Activated CD4-positive, alpha-beta T cell treated with anti-CD3 and anti-CD28 coated beads, Interleukin-2, amount 10 ng/mL, durations not matched to agents 7 days and 5 days (primary cell): ENCODE measurements at regions not wholly inside any gene's neighbourhood (a gene's known extent, or its start where the extent isn't known, plus 50 kb on each side); places are given as distances from the start of the nearest gene placed in this dataset.

ENCODE experiments used
- CTCF ChIA-PET: fragments of 350-600 bp; sonication (Branson Sonifier 250); formaldehyde crosslinking; loops from one replicate; lab custom pipeline; 2021; ENCODE audit warnings: antibody characterized with exemption; lab: Charles Lee
- POLR2A ChIA-PET: fragments of 350-600 bp; sonication (Branson Sonifier 250); formaldehyde crosslinking; loops from one replicate; lab custom pipeline; 2021; ENCODE audit warnings: antibody characterized with exemption; lab: Charles Lee
- DNase-seq: peaks from one replicate; pipeline ENCODE4 v3.0.0-alpha.2; 2020
- H3K27ac Mint-ChIP-seq: one replicate; pipeline ENCODE4 v1.8.0; 2021; ENCODE audit warnings: mild to moderate bottlenecking, moderate library complexity, mixed read lengths
- H3K27me3 Mint-ChIP-seq: one replicate; pipeline ENCODE4 v1.8.0; 2021; ENCODE audit warnings: mixed read lengths
- H3K36me3 Mint-ChIP-seq: one replicate; pipeline ENCODE4 v1.8.0; 2021; ENCODE audit warnings: low read depth, mixed read lengths
- H3K4me1 Mint-ChIP-seq: one replicate; pipeline ENCODE4 v1.8.0; 2021; ENCODE audit warnings: mixed read lengths
- H3K4me3 Mint-ChIP-seq: one replicate; pipeline ENCODE4 v1.8.0; 2021; ENCODE audit warnings: mild to moderate bottlenecking, moderate library complexity, mixed read lengths
- H3K9me3 Mint-ChIP-seq: one replicate; pipeline ENCODE4 v1.8.0; 2021; ENCODE audit warnings: mixed read lengths

DNA sequence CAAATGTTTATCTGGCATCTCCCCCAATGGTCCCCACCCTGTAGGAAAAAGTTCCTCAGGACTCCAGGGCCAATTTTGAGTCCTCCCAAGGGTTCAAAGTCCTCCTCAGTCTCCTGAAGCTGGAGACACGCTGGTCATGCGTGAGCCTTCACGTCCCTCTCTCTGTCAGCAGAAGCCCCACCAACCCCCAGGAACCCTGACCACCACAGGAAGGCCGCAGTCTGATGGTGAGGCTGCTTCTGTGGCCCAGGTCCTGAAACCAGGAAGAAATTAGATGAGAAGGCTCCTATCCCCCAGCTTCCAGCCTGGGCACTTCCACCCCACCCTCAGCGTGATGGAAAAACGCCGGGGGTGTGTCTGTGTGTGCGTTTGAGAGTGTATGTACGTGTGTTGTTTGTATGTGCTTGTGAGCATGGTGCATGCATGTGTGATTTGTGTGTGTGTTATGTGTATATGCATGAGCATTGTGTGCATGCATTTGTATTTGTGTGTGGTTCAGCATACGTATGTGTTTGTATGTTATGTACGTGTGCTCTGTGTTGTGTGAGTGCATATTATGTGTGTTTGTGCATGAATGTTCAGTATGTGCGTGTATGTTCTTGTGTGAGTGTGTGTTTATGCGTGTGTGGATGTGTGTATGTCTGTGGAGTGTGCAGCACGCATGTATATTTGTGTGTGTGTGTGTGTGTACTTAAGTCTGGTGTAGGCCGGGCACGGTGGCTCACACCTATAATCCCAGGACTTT is 92.5 kb downstream of the SIK1 start:
- ChIA-PET CTCF (no interaction called here), POLR2A (no interaction called here)
- H3K27me3 Mint-ChIP-seq: peaks cover 3% of the 10 kb centered on the region
- H3K4me1 Mint-ChIP-seq: peaks cover 8% of the 10 kb centered on the region
- DNase-seq: no peak
- no peak overlapping the region for H3K27ac Mint-ChIP-seq
- no peak overlapping the region for H3K4me3 Mint-ChIP-seq
- peaks cover 9% of the 10 kb centered on the region for H3K9me3 Mint-ChIP-seq
- H3K36me3 Mint-ChIP-seq: peaks cover 8% of the 10 kb centered on the region

DNA sequence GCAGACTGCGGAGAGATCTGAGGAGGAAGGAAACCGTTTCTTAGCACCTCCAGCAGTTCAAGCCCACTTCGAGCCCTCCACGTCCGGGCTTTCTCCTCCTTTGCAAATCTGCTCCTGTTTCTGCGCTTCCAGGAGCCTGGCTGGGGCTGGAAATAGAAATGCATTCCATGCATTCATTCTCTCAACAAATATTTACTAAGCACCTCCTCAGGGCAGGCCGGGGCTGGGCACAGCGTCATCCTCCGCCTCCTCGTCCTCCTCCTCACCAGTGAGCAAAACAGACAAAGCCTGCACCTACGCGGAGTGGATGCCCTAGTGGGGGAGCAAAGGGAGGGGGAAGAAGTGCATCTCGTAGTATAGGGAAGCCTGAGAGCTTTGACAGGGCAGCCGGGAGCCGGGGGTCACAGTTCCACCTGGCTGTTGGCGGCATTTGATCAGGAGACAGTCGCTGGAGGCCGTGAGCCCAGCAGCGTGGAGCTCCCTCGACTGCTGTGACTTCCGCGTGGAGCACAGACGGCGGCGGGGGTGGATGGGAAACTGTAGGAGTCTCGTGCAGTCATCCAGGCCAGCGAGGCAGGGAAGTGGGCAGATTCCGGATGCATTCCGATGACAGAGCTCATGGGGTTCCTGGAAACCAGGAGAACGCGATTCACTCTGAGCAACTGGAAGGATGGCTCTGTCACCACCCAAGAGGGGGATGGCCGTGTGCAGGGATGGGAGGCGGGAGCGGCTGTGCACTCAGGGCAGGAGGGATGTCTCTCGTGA is 93.5 kb downstream of the SIK1 start:
- CTCF ChIA-PET: no interaction called here
- Mint-ChIP-seq H3K4me3 (no peak overlapping the region), H3K4me1 (peaks cover 4% of the 10 kb centered on the region), H3K9me3 (peaks cover 9% of the 10 kb centered on the region), H3K36me3 (peaks cover 8% of the 10 kb centered on the region), H3K27me3 (no peaks in the 10 kb centered on the region), H3K27ac (no peak overlapping the region)
- POLR2A ChIA-PET: no interaction called here
- DNase-seq: no peak

DNA sequence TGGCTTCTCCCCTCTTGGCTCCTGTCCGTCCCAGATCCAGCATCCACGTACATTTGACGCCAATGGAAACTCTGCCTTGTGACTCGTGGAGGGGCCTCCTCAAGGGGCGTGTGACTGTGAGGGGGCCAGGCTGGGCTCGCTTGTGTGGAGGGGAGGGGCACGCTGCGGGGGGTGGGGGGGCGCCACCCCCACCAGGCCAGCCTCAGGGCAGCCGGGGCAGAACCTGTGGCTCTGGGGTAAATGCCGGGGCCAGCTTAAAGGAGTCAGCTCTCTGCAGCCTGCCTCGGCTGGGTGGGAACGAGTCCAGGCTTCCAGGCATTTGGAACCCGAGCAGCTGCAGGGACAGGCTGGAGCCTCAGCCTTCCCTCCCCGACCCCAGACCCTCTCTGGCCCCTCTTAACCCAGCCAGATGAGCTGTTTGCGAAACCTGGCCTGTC is 94.1 kb downstream of the SIK1 start:
- Mint-ChIP-seq H3K4me1 (peaks cover 1% of the 10 kb centered on the region), H3K27ac (no peak overlapping the region), H3K9me3 (peaks cover 9% of the 10 kb centered on the region), H3K4me3 (no peak overlapping the region), H3K27me3 (no peaks in the 10 kb centered on the region), H3K36me3 (peaks cover 8% of the 10 kb centered on the region)
- no peak for DNase-seq
- POLR2A ChIA-PET: no interaction called here
- CTCF ChIA-PET: no interaction called here

DNA sequence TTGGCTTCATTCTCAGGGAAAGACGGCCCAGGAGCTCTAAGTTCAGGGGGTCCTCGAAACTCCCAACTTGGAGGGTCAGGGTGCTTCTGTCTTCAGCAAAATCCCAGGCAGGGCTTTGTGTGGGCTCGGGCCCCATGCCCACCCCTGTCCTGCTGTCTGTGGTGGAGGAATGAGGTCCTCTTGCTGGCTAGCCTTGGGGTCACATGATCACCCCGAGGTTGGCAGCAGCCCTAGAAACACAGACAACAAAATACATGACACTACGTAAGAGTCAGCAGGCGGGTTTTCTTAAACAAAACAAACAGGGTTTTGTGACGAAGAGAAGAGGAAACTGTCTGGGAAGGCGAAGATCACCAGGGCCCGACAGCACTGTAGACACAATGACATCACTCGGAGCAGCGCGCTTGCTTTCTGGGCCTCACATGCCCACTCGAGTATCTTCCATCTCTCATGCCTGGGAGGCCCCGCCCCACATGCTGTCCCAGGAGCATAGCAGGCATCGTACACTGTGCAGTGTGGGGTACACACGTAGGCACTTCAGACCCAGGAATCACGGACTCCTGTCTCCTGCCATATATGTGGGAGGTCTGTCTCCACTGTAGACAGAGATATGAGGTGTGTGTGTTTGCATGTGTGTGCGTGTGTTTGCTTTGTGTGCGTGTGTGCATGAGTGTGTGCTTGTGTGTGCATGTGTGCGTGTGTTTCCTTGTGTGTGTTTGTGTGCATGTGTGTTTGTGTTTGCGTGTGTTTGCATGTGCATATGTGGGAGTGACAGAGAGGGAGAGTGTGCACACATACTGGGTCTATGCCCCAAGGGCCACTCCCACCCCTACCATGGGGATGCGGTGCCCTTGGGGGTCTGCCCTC is 94.7 kb downstream of the SIK1 start:
- Mint-ChIP-seq H3K36me3 (peaks cover 1% of the 10 kb centered on the region), H3K9me3 (peaks cover 9% of the 10 kb centered on the region), H3K27ac (no peak overlapping the region), H3K4me1 (no peaks in the 10 kb centered on the region), H3K4me3 (no peak overlapping the region), H3K27me3 (no peaks in the 10 kb centered on the region)
- CTCF ChIA-PET: interaction anchor here (1.4 kb wide), 1 partner anchor 9 kb away, joined by 3 read pairs; no protein-coding TSS in a partner anchor
- no peak for DNase-seq
- POLR2A ChIA-PET: no interaction called here

DNA sequence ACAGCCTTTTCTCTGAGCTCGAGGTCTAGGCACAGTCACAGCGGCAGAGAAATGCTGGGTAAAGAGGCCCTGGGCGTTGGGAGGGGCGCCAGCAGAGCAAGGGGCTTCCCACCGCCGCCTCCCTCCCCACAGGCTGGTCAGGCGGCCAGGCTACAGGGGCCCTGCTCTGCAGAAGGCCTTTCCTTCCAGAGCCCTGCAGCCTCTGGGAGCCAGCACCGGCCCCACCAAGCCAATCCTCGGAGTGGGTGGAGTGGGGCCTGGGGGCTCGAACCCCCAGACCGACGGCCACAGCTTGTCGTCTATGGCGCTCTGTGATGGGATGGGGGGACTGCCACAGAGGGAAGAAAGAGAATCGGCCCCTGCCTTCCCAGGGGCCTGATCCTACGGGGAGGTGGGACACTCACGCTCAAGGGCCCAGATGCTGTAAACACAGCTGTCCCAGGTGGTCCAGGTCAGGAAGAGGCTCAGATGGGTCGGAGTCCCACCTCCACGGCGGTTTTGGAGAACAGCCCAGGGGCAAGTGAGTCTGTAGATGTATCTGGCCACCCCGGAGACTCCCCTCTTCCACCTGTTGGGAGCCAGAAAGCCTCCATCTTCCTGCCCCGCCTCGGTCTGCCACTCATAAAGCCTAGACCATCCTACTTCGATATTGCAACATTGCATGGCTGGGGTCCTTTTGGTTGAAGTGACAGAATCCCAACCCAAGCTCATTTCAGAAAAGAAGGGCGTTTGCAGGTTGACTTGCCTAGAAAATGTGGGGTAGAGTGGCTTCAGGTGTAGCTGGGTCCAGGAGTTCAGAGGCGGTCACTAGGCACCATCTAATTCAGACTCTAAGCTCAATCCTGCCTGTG is 95.6 kb downstream of the SIK1 start:
- H3K36me3 Mint-ChIP-seq: peaks cover 1% of the 10 kb centered on the region
- POLR2A ChIA-PET: no interaction called here
- no peaks in the 10 kb centered on the region for H3K27me3 Mint-ChIP-seq
- no peak overlapping the region for H3K27ac Mint-ChIP-seq
- peaks cover 6% of the 10 kb centered on the region for H3K9me3 Mint-ChIP-seq
- peaks cover under 1% of the 10 kb centered on the region for H3K4me1 Mint-ChIP-seq
- no peak overlapping the region for H3K4me3 Mint-ChIP-seq
- CTCF ChIA-PET: interaction anchor here (1.4 kb wide), 1 partner anchor 10 kb away, joined by 3 read pairs; no protein-coding TSS in a partner anchor
- DNase-seq: no peak

DNA sequence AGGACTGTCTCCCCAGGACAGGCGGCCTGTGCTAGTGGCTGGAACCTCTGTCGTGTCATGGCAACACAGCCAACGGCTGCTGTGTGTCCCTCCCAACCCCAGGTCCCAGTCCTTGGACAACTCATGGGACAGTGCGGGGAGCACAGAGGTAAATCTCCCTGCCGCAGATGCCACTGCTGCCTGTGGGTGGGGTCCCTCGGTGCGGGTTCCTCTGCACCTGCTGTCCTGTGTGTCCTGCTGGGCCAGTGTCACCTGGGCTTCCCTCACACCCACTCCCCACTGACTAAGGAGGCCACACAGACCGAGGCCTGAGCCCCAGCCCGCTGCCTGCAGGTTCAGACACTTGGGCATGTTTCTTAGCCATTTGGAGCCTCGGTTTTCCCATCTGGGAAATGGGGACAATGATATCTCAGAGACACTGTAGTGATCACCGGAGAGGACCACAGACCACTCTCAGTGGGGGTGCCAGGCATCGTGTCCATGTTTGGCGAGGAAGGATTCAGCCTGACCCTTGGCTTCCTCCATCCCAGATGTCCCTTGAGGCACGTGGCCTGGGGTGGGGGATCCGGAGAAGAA is 96.5 kb downstream of the SIK1 start:
- no peak for DNase-seq
- Mint-ChIP-seq H3K27ac (no peak overlapping the region), H3K9me3 (peaks cover 4% of the 10 kb centered on the region), H3K4me1 (peaks cover 7% of the 10 kb centered on the region), H3K36me3 (peaks cover 1% of the 10 kb centered on the region), H3K4me3 (no peak overlapping the region), H3K27me3 (no peaks in the 10 kb centered on the region)
- ChIA-PET CTCF (no interaction called here), POLR2A (no interaction called here)

DNA sequence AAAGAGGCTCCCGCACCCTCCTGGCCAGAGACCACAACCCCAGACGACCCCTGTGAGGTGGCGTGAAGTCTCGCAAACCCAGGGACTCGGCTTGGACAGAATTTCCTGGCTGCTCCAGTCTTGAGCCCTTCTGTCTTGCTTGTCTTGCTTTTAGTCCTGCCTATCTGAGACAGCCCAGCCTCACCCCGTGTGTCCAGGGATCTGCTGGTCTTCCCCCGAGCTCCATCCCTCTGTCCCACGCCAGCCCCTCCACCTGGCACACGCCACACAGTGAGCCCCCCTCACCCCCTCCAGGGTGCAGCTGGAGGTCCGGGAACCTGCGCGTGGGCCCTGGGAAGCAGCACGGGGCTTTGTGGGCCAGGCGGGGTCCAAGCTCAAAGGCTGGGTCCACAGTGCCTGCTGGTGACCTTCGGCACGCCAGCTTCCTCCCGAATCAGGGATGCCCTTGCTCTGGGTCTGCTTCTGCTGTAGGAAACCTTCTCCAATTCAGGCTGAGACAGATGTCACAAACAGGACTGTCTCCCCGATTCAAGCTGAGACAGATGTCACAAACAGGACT is 97.1 kb downstream of the SIK1 start:
- DNase-seq: no peak
- H3K27ac Mint-ChIP-seq: no peak overlapping the region
- H3K36me3 Mint-ChIP-seq: peaks cover 1% of the 10 kb centered on the region
- no peak overlapping the region for H3K4me3 Mint-ChIP-seq
- POLR2A ChIA-PET: no interaction called here
- CTCF ChIA-PET: no interaction called here
- no peaks in the 10 kb centered on the region for H3K27me3 Mint-ChIP-seq
- H3K9me3 Mint-ChIP-seq: no peaks in the 10 kb centered on the region
- peaks cover 8% of the 10 kb centered on the region for H3K4me1 Mint-ChIP-seq

DNA sequence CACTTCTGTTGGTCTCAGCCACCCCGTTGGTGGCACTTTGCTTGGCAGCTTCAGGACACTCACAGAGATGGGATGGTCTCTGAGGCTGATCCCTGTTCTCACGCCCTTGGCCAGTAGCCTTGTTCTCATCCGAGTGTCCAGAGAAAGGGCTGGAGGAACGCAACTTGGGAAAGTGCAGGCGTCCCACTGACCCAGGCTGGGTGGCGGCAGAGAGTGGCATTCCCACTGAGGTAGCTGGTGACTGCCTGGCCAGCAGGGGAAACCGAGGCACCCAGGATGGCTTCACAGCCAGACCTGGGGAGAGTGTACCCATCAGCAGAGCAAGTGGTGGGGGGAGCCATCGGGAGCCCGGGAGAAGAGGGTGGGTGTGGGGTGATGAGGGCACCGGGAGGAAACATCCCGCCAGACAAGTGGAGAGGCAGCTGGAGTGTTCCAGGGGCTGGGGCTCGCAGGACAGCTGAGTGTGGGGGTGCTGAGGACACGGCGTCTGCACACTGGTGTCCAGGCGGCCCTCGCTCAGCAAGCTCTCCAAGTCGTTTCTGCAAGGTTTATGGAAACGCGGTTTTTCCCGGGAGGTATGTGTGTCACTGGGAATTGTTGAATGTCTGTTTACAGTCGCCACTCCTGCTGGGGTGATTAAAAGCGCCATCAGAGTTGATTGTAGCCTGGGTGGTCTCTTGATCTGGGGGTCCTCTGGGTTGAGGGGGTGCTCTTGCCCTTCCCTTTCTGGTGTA is 97.8 kb downstream of the SIK1 start:
- POLR2A ChIA-PET: no interaction called here
- Mint-ChIP-seq H3K27ac (no peak overlapping the region), H3K9me3 (no peaks in the 10 kb centered on the region), H3K4me1 (peaks cover 8% of the 10 kb centered on the region), H3K27me3 (no peaks in the 10 kb centered on the region), H3K36me3 (no peaks in the 10 kb centered on the region), H3K4me3 (no peak overlapping the region)
- no peak for DNase-seq
- CTCF ChIA-PET: no interaction called here

DNA sequence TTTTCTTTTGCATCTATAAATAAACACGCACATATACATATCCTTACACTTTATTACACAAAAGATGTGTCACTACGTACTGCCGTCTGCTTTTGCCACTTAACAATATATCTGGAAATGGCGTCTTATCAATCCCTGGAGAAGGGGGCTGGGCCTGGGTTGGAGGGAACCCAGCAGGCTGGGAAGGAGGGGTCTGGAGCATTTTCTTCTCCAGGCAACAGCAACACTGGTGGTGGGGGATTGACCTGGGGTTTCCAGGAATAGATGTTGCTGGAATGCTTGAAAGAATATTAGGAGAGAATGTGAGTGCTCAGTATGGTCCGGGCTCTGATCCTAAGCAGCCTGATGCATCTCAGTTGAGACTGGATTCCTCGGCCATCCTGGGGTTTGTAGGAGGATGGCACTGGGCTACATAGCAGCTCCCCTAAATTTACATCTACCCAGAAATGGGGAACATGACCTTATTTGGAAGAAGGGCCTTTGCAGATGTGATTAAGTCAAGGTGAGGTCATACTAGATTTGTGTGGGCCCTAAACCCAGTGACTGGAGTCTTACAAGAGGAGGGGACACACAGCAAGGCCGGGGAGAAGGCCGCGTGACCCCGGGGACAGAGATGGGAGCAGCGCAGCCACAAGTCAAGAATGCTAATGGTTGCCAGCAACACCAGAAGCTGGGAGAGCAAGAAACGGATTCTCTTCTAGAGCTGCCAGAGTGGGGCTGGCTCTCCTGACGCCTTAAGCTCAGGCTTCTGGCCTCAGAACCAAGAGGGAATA is 98.6 kb downstream of the SIK1 start:
- Mint-ChIP-seq H3K4me1 (peaks cover 8% of the 10 kb centered on the region), H3K27me3 (no peaks in the 10 kb centered on the region), H3K4me3 (no peak overlapping the region), H3K36me3 (no peaks in the 10 kb centered on the region), H3K9me3 (no peaks in the 10 kb centered on the region), H3K27ac (no peak overlapping the region)
- DNase-seq: no peak
- ChIA-PET POLR2A (no interaction called here), CTCF (interaction anchor here (0.6 kb wide), 1 partner anchor 459 kb away, joined by 4 read pairs; no protein-coding TSS in a partner anchor)

DNA sequence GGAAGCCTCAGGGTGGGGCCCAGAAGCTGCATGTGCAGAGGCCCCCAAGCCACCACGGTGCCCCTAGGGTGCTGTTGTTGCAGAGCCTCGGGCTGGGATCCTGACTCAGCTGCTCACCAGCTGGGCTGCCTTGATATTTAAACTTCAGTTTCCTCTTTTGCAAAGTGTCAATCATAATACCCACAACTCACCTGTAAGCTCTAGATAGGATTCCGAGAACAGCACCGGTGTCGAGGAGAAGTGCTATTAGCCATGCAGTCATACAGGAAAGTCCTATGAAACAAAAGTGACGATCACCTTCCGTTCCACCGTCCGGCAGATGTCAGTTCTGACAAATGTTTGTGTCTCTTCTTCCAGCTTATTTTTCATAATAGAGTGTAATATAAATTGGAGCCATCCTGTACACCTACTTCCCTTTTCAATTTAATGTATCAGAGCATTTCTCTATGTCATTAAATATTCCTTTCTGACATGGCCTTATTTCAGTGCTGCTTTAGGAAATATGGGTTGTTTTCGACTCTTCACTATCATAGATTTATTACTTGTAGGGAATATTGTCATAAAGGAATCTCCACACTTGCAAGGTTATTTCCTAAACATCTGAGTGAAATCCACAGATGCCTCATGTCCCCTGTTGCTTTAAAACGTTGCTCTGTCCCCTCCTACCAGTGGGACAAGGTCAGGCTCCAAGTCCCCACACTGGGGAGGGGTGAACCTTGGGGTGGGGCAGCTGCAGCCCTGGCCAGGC is 100.8 kb downstream of the SIK1 start:
- ChIA-PET POLR2A (no interaction called here), CTCF (interaction anchor here (1.0 to 1.2 kb wide), 2 partner anchors 12 to 16 kb away, joined by 3 to 4 read pairs; no protein-coding TSS in a partner anchor)
- H3K27me3 Mint-ChIP-seq: no peaks in the 10 kb centered on the region
- no peak overlapping the region for H3K4me3 Mint-ChIP-seq
- H3K4me1 Mint-ChIP-seq: peaks cover 8% of the 10 kb centered on the region
- no peak overlapping the region for H3K27ac Mint-ChIP-seq
- H3K9me3 Mint-ChIP-seq: no peaks in the 10 kb centered on the region
- DNase-seq: peak; percentile 18
- no peaks in the 10 kb centered on the region for H3K36me3 Mint-ChIP-seq
